ENCODE measurements at regions not wholly inside any gene's neighbourhood (a gene's known extent, or its start where the extent isn't known, plus 50 kb on each side); places are given as distances from the start of the nearest gene placed in this dataset.
"Not testable (repeated sequence)": the region's sequence is repeated elsewhere in the genome, so short reads cannot be mapped to it uniquely, and the experiment has no call there.

- in situ Hi-C loops (cut with MboI): no loop called here
- DNase-seq (ENCODE audit: low read depth, low spot score) (no peak), FAIRE-seq (no peak), ATAC-seq (no peak)
- intact Hi-C loops (cut with micrococcal nuclease; ENCODE audit: unreplicated experiment): no loop called here
- Histone ChIP-seq H3K36me3 (ENCODE audit: control insufficient read depth in 2 of 2, insufficient read depth in 2 of 2, low read length in 1 of 2) (no peaks in the 10 kb centered on the region), H3K79me2 (ENCODE audit: control insufficient read depth, insufficient read depth, low read length) (no peaks in the 10 kb centered on the region), H3K4me3 (no peak overlapping the region), H3K4me1 (ENCODE audit: control insufficient read depth, insufficient read depth, low read length) (no peaks in the 10 kb centered on the region), H4K20me1 (ENCODE audit: control insufficient read depth, insufficient read depth) (no peaks in the 10 kb centered on the region), H2AFZ (ENCODE audit: control insufficient read depth, low read depth, low read length) (no peak overlapping the region), H3K9me3 (replicated peaks; ENCODE audit: control insufficient read depth, insufficient read depth, low read length) (no peaks in the 10 kb centered on the region), H3K27ac (ENCODE audit: control insufficient read depth, insufficient read depth) (no peak overlapping the region), H3K4me2 (ENCODE audit: control insufficient read depth, insufficient read depth) (no peak overlapping the region), H3K9ac (ENCODE audit: control insufficient read depth, insufficient read depth, low read length) (no peak overlapping the region), H3K27me3 (replicated peaks in 1 of 2; ENCODE audit: control insufficient read depth in 2 of 2, insufficient read depth in 2 of 2, low read length in 1 of 2) (no peaks in the 10 kb centered on the region)
- ChIA-PET SMC1A (ENCODE audit: uncharacterized antibody, unreplicated experiment) (interaction anchor here (0.6 to 1.0 kb wide), 2 partner anchors 22 to 896 kb away, joined by 3 read pairs; no protein-coding TSS in a partner anchor), CTCF (interaction anchor here (1.1 kb wide), 1 partner anchor 11 kb away, joined by 5 read pairs; no protein-coding TSS in a partner anchor), RAD21 (ENCODE audit: unreplicated experiment) (interaction anchor here (0.6 kb wide), 1 partner anchor 869 kb away, joined by 3 read pairs; no protein-coding TSS in a partner anchor), POLR2A (no interaction called here)
- WGBS (ENCODE audit: insufficient coverage, insufficient replicate concordance, low lambda C conversion rate, missing lambda C conversion rate): 0% methylated on average over 2 of the region's 2 CpGs
- BruUV-seq (replicated peaks): no TSS peak
- no peak for TF ChIP-seq ASH2L (IDR thresholded peaks at IDR 0.05; ENCODE audit: borderline replicate concordance, low read depth)
Measured at GRCh38 chr5:130397132-130397531, 492.9 kb downstream of the CHSY3 start.

GRCh38 chr5:130391727-130392264 is 487.5 kb downstream of the CHSY3 start:
- not testable (repeated sequence) for H3K9me3 ChIP-seq (replicated peaks; ENCODE audit: control insufficient read depth, insufficient read depth, low read length)

More at GRCh38 chr5:130391727-130392264, 487.5 kb downstream of the CHSY3 start:
- H4K20me1 ChIP-seq (ENCODE audit: control insufficient read depth, insufficient read depth); RAD21 ChIA-PET (ENCODE audit: unreplicated experiment); H2AFZ ChIP-seq (ENCODE audit: control insufficient read depth, low read depth, low read length); H3K4me2 ChIP-seq (ENCODE audit: control insufficient read depth, insufficient read depth); FAIRE-seq; BruUV-seq (replicated peaks); ATAC-seq; POLR2A ChIA-PET; H3K27ac ChIP-seq (ENCODE audit: control insufficient read depth, insufficient read depth); H3K79me2 ChIP-seq (ENCODE audit: control insufficient read depth, insufficient read depth, low read length); in situ Hi-C loops (cut with MboI); H3K9ac ChIP-seq (ENCODE audit: control insufficient read depth, insufficient read depth, low read length); CTCF ChIA-PET; H3K36me3 ChIP-seq (ENCODE audit: control insufficient read depth in 2 of 2, insufficient read depth in 2 of 2, low read length in 1 of 2); H3K4me3 ChIP-seq; H3K4me1 ChIP-seq (ENCODE audit: control insufficient read depth, insufficient read depth, low read length); DNase-seq (ENCODE audit: low read depth, low spot score); H3K27me3 ChIP-seq (replicated peaks in 1 of 2; ENCODE audit: control insufficient read depth in 2 of 2, insufficient read depth in 2 of 2, low read length in 1 of 2); intact Hi-C loops (cut with micrococcal nuclease; ENCODE audit: unreplicated experiment): not testable (repeated sequence)
- SMC1A ChIA-PET (ENCODE audit: uncharacterized antibody, unreplicated experiment): interaction anchor here (0.6 to 0.7 kb wide), 2 partner anchors 12 to 68 kb away, joined by 3 read pairs; no protein-coding TSS in a partner anchor
- WGBS (ENCODE audit: insufficient coverage, insufficient replicate concordance, low lambda C conversion rate, missing lambda C conversion rate): 5% methylated on average over 3 of the region's 3 CpGs
